ENCODE measurements at regions not wholly inside any gene's neighbourhood (a gene's known extent, or its start where the extent isn't known, plus 50 kb on each side); places are given as distances from the start of the nearest gene placed in this dataset.

- H3K36me3 ChIP-seq: no peaks in the 10 kb centered on the region
- WGBS, 2 donors: 53 to 66% methylated on average over 6 of the region's 6 CpGs
- DNase-seq: no peak
- no peak for FAIRE-seq
- H3K4me1 ChIP-seq: no peaks in the 10 kb centered on the region
- peaks cover 0 to 5% (median 0%) of the 10 kb centered on the region in 4 donors for H3K27me3 ChIP-seq
- intact Hi-C loops (cut with DNase I): no loop called here
- ATAC-seq: no peak
- no peak overlapping the region for H3K27ac ChIP-seq
- H3K9me3 ChIP-seq: no peaks in the 10 kb centered on the region
- no peak for TF ChIP-seq CTCF (IDR thresholded peaks at IDR 0.05)
- H3K4me3 ChIP-seq: no peak overlapping the region
Measured at GRCh38 chr5:3818624-3819023, 223.0 kb downstream of the IRX1 start.

DNA sequence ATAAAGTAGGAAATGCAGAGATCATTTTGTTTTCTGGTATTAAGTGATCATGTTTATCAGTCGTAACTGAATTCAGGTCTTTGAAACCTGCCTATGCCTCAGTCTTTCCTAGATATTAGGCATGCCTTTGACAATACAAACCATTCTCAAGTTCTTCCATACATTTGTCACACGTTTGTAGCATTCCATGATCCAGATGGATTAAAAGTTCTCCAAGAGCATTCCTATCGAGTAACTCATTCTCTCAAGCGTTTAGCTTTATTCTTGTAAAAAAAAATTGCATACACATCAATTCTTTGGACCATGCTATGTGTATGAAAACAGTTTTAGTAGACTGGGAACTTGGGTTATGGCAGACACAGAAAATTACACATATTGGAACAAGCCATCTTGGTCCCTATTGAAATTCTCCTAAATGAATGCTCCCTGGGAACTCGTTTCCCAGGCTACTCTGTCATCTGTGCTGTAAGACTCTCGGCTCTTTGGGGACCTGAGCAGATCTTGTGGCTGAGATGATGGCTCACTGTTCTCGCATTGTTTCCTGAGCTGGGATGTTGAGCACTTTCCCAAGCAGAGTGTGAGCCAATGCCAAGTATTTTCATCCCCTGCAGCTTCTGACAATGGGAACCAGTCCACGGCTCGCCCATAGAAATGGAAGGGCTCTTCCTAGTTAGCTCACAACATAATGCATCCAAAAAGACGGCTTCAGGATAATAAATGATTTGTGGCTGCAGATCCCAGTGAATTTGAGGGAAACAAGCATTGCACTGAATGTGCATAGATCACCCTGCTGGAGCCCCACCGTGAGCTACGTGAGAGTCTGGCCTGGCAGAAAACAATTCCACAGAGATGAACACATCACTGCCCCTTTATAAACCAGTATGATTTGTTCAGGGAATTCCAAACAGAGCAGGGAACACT is 230.2 kb downstream of the IRX1 start:
- no peak overlapping the region for H3K27ac ChIP-seq
- DNase-seq (no peak), FAIRE-seq (no peak), ATAC-seq (no peak)
- TF ChIP-seq CTCF (IDR thresholded peaks at IDR 0.05): no peak
- no peak overlapping the region for H3K4me3 ChIP-seq
- no peaks in the 10 kb centered on the region for H3K4me1 ChIP-seq
- no peaks in the 10 kb centered on the region for H3K36me3 ChIP-seq
- H3K27me3 ChIP-seq: peaks cover 0 to 5% (median 0%) of the 10 kb centered on the region in 4 donors
- 38 to 45% methylated on average over 12 of the region's 12 CpGs for WGBS, 2 donors
- intact Hi-C loops (cut with DNase I): no loop called here
- H3K9me3 ChIP-seq: no peaks in the 10 kb centered on the region

DNA sequence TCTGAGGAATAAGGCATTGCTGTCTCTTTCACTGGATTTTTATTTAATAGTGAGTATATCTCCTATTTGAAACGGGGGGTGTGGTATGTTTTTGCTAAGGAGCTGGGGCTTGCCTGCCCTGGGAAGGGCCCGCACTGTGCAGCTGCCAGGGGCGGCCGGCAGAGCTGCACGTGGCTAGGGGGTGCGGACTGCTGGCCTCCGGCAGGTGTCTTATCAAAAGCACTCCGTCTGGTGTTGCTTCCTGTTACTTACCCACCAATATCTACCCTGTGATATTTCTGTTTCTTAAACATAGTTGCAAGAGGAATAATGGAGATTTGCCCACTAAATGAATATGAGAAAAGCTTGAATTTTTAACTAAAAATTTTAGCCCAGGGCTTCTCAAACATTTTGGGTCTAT is 232.0 kb downstream of the IRX1 start:
- Histone ChIP-seq H3K9me3 (no peaks in the 10 kb centered on the region), H3K4me1 (no peaks in the 10 kb centered on the region), H3K27ac (no peak overlapping the region), H3K4me3 (no peak overlapping the region), H3K27me3 (peaks cover 0 to 5% (median 0%) of the 10 kb centered on the region in 4 donors), H3K36me3 (no peaks in the 10 kb centered on the region)
- intact Hi-C loops (cut with DNase I): no loop called here
- ATAC-seq: no peak
- no peak for TF ChIP-seq CTCF (IDR thresholded peaks at IDR 0.05)
- WGBS, 2 donors: 6 to 7% methylated on average over 8 of the region's 8 CpGs
- DNase-seq: no peak
- FAIRE-seq: no peak

DNA sequence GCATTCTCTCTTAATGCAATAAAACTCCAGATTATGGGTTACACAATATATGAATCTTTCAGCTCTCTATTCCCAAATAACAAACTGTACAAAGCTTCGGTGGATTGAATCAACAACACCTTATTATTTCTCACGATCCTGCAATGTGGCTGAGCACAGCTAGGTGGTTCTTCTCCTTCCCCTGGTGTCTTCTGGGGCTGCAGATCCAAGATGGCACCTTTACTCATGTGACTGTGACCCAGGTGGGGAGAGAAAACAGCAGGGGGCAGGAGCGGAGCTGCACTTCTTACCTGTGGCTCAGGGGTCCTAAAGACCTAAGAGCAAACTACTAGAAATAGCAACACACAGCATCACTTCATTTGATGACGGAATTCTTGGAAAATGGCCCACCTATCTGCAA is 233.1 kb downstream of the IRX1 start:
- Histone ChIP-seq H3K4me1 (no peaks in the 10 kb centered on the region), H3K27me3 (peaks cover 0 to 5% (median 0%) of the 10 kb centered on the region in 4 donors), H3K9me3 (no peaks in the 10 kb centered on the region), H3K4me3 (no peak overlapping the region), H3K36me3 (no peaks in the 10 kb centered on the region), H3K27ac (no peak overlapping the region)
- 66 to 83% methylated on average over 4 of the region's 4 CpGs for WGBS, 2 donors
- intact Hi-C loops (cut with DNase I): no loop called here
- DNase-seq (no peak), ATAC-seq (no peak), FAIRE-seq (no peak)
- TF ChIP-seq CTCF (IDR thresholded peaks at IDR 0.05): no peak

DNA sequence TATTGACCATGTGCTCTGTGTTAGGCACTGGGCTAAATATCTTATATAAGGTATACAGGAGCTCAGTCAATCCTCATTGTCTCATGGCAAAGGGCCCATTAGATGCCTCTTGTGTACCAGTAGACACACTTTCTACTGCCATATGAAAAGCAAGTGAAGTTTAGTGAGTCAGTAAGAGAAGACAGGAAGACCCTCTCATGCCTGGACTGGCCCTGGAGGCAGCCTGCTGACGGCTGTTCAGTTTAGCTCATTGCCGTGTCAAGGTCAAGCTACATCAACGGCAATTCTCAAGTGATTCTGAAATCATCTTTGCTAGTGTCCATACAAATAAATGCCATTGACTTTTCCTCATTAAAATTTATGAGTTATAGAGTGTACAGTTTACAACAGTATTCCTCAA is 237.9 kb downstream of the IRX1 start:
- no peak for TF ChIP-seq CTCF (IDR thresholded peaks at IDR 0.05)
- Histone ChIP-seq H3K4me1 (no peaks in the 10 kb centered on the region), H3K9me3 (no peaks in the 10 kb centered on the region), H3K27ac (no peak overlapping the region), H3K36me3 (no peaks in the 10 kb centered on the region), H3K27me3 (peaks cover 0 to 8% (median 0%) of the 10 kb centered on the region in 4 donors), H3K4me3 (no peak overlapping the region)
- DNase-seq (no peak), ATAC-seq (no peak), FAIRE-seq (no peak)
- intact Hi-C loops (cut with DNase I): no loop called here
- WGBS, 2 donors: 34 to 56% methylated on average over 3 of the region's 3 CpGs

Data from pancreas (tissue), 10 donors.